T-cell (primary cell): ENCODE measurements at regions not wholly inside any gene's neighbourhood (a gene's known extent, or its start where the extent isn't known, plus 50 kb on each side); places are given as distances from the start of the nearest gene placed in this dataset.
"Not testable (repeated sequence)": the region's sequence is repeated elsewhere in the genome, so short reads cannot be mapped to it uniquely, and the experiment has no call there.

Source experiments
- ATAC-seq, 4 experiments: fragments of 200-7000 bp in 3 of 4; fragments of 150-1000 bp in 1 of 4; cut with Tn5 transposase; replicated peaks in 1 of 4; 1 replicate in 3 of 4; 2 replicates in 1 of 4; pipeline ENCODE4 v1.10.0; 2021; ENCODE audit warnings: moderate library complexity in 3 of 4, mild to moderate bottlenecking in 2 of 4, moderate number of reproducible peaks in 1 of 4
- CTCF ChIA-PET, 2 donors: fragments of 300-600 bp; sonication (Branson Sonifier 250); formaldehyde crosslinking; loops; one replicate each; lab custom pipeline; 2022; ENCODE audit warnings: antibody characterized with exemption in 2 of 2; lab: Charles Lee
- POLR2A ChIA-PET, 2 donors: fragments of 300-600 bp; sonication (Branson Sonifier 250); formaldehyde crosslinking; loops; one replicate each; lab custom pipeline; 2022; ENCODE audit warnings: antibody characterized with exemption in 2 of 2; lab: Charles Lee
- DNase-seq, 35 experiments: peaks; one replicate each; pipeline versions ENCODE4 v3.0.0 to v3.0.0-alpha.2; 2013 to 2023
- H3K27ac ChIP-seq: one replicate; pipeline ENCODE4 v1.5.1; 2013; ENCODE audit warnings: low read length
- H3K27me3 ChIP-seq, 2 experiments: replicated peaks in 1 of 2; 1 replicate in 1 of 2; 2 replicates in 1 of 2; pipeline versions ENCODE4 v1.6.1 to v1.7.0; 2013; ENCODE audit warnings: low read length in 1 of 2, mixed read lengths in 1 of 2; ENCODE audit not compliant: control insufficient read depth in 2 of 2, insufficient read depth in 2 of 2; ENCODE audit errors: extremely low read depth in 1 of 2
- H3K36me3 ChIP-seq, 2 donors: 1 replicate in 1 of 2; 2 replicates in 1 of 2; pipeline versions ENCODE4 v1.6.1 to v1.7.0; 2013; ENCODE audit warnings: low read length in 1 of 2; ENCODE audit not compliant: control insufficient read depth in 2 of 2, insufficient read depth in 1 of 2; ENCODE audit errors: extremely low read depth in 1 of 2
- H3K4me1 ChIP-seq, 2 experiments: 1 replicate in 1 of 2; 2 replicates in 1 of 2; pipeline versions ENCODE4 v1.6.1 to v1.7.0; 2013; ENCODE audit warnings: low read length in 2 of 2, mixed read lengths in 1 of 2; ENCODE audit not compliant: insufficient read depth in 2 of 2, control insufficient read depth in 1 of 2; ENCODE audit errors: extremely low read depth in 1 of 2
- H3K4me3 ChIP-seq, 2 donors: 1 replicate in 1 of 2; 2 replicates in 1 of 2; pipeline versions ENCODE4 v1.5.1 to v1.7.0; 2013; ENCODE audit warnings: mild to moderate bottlenecking in 2 of 2, low read length in 1 of 2, moderate library complexity in 1 of 2; ENCODE audit not compliant: control insufficient read depth in 1 of 2; ENCODE audit errors: extremely low read depth in 1 of 2
- H3K9me3 ChIP-seq: 2 replicates; pipeline ENCODE4 v1.7.0; 2013
- H3K27ac Mint-ChIP-seq, 2 donors: one replicate each; pipeline ENCODE4 v1.8.0; 2020 to 2021; ENCODE audit warnings: mild to moderate bottlenecking in 2 of 2, mixed read lengths in 2 of 2
- H3K27me3 Mint-ChIP-seq, 2 donors: one replicate each; pipeline ENCODE4 v1.8.0; 2021 to 2022; ENCODE audit warnings: mixed read lengths in 2 of 2
- H3K36me3 Mint-ChIP-seq: one replicate; pipeline ENCODE4 v1.8.0; 2021; ENCODE audit warnings: mixed read lengths
- H3K4me1 Mint-ChIP-seq, 3 donors: one replicate each; pipeline ENCODE4 v1.8.0; 2020 to 2022; ENCODE audit warnings: mixed read lengths in 3 of 3, mild to moderate bottlenecking in 1 of 3
- H3K4me3 Mint-ChIP-seq, 3 donors: one replicate each; pipeline ENCODE4 v1.8.0; 2020 to 2022; ENCODE audit warnings: mild to moderate bottlenecking in 3 of 3, mixed read lengths in 3 of 3, moderate library complexity in 3 of 3
- H3K9me3 Mint-ChIP-seq, 3 donors: one replicate each; pipeline ENCODE4 v1.8.0; 2020 to 2022; ENCODE audit warnings: mixed read lengths in 3 of 3
- WGBS: methylation state at CpG from one replicate; pipeline ENCODE4 v1.1.5; 2013; ENCODE audit warnings: missing lambda C conversion rate; ENCODE audit not compliant: insufficient coverage; 5-methylcytosine and 5-hydroxymethylcytosine counted together

DNA sequence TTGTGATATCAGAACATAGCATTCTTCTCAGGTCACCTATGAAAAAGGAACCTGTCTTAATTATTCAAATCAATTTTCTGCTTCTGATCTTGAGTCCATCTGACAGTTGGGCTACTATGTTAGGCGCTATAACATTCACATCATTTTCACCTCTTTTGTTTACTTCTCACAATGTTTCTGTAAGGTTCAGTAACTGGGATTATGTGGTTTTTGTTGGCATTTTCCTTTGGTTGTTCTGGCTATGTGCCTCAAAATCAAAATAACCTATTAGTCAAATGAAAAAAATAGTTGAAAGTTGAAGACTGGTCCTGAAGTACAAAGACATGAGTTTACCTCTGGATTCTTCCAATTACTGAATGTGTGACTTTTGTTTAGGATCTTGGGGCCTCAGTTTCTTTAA, 221.3 kb upstream of the SMIM30 start:
- peaks cover 0 to under 1% (median 0%) of the 10 kb centered on the region in 3 donors for H3K9me3 Mint-ChIP-seq
- POLR2A ChIA-PET, result no interaction called here

DNA sequence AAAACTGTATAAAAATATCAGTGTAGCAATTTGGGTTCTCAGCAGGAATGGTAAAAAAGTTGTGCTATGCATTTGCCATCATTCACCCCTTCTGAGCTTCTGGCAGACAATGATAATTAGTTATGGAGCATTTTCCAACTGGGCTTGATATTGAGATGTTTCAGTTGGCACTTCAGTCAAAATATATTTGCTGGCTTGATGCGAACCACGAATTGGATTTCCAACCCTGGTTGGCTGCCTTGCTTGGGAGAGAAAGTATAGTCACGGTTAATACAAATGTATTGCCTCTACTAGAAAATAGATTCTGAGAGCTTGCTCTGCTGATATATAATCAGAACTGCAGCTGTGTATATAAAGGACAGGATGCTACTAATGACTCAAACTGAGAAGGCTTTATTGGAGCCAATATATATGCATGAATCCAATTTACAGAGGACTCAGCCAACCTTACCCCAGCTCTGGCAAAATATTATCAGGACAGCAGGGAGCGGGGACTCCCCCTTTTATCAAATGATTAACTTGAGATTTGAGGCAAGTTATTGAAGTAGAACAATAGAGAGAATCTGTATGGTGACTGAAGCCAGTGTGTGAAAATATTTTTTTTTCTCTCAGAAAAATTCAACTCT, 219.8 kb upstream of the SMIM30 start:
- Histone ChIP-seq H3K27ac (no peak overlapping the region), H3K4me3 (no peak overlapping the region), H3K36me3 (no peaks in the 10 kb centered on the region), H3K9me3 (no peaks in the 10 kb centered on the region), H3K4me1 (no peaks in the 10 kb centered on the region), H3K27me3 (no peaks in the 10 kb centered on the region)
- ChIA-PET POLR2A (no interaction called here), CTCF (no interaction called here)
- ATAC-seq (no peak), DNase-seq (no peak)
- WGBS, result 100% methylated on average over 1 of the region's 4 CpGs
- Mint-ChIP-seq H3K4me1 (no peaks in the 10 kb centered on the region), H3K9me3 (peaks cover 0 to 3% (median 1%) of the 10 kb centered on the region in 3 donors), H3K36me3 (no peaks in the 10 kb centered on the region), H3K27me3 (no peaks in the 10 kb centered on the region), H3K27ac (no peak overlapping the region), H3K4me3 (no peak overlapping the region)

More for the DNA sequence above, 221.3 kb upstream of the SMIM30 start:
- no peaks in the 10 kb centered on the region for H3K4me1 Mint-ChIP-seq
- H3K9me3 ChIP-seq, result no peaks in the 10 kb centered on the region
- no peak overlapping the region for H3K4me3 ChIP-seq
- no peaks in the 10 kb centered on the region for H3K27me3 Mint-ChIP-seq
- no peak overlapping the region for H3K27ac Mint-ChIP-seq
- no peaks in the 10 kb centered on the region for H3K4me1 ChIP-seq
- no peak for ATAC-seq
- no peak for DNase-seq
- WGBS, result no CpG with 5 or more reads among the region's 1 CpG
- CTCF ChIA-PET, result no interaction called here
- no peaks in the 10 kb centered on the region for H3K36me3 ChIP-seq
- no peak overlapping the region for H3K4me3 Mint-ChIP-seq
- H3K36me3 Mint-ChIP-seq, result no peaks in the 10 kb centered on the region
- H3K27me3 ChIP-seq, result no peaks in the 10 kb centered on the region
- H3K27ac ChIP-seq, result no peak overlapping the region

DNA sequence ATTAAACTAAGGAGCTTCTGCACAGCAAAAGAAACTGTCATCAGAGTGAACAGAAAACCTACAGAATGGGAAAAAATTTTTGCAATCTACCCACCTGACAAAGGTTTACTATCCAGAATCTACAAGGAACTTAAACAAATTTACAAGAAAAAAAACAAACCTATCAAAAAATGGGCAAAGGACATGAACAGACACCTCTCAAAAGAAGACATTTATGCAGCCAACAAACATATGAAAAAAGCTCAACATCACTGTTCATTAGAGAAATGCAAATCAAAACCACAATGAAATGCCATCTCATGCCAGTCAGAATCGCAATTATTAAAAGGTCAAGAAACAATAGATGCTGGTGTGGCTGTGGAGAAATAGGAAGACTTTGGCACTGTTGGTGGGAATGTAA, 218.5 kb upstream of the SMIM30 start:
- H3K27me3 ChIP-seq, DNase-seq, H3K9me3 Mint-ChIP-seq, ATAC-seq, H3K4me1 Mint-ChIP-seq, H3K27ac Mint-ChIP-seq, H3K4me3 Mint-ChIP-seq, POLR2A ChIA-PET, H3K27ac ChIP-seq, H3K36me3 Mint-ChIP-seq, H3K4me1 ChIP-seq, H3K27me3 Mint-ChIP-seq, H3K4me3 ChIP-seq, CTCF ChIA-PET, H3K9me3 ChIP-seq, H3K36me3 ChIP-seq: not testable (repeated sequence)
- WGBS, result no CpG with 5 or more reads among the region's 1 CpG

DNA sequence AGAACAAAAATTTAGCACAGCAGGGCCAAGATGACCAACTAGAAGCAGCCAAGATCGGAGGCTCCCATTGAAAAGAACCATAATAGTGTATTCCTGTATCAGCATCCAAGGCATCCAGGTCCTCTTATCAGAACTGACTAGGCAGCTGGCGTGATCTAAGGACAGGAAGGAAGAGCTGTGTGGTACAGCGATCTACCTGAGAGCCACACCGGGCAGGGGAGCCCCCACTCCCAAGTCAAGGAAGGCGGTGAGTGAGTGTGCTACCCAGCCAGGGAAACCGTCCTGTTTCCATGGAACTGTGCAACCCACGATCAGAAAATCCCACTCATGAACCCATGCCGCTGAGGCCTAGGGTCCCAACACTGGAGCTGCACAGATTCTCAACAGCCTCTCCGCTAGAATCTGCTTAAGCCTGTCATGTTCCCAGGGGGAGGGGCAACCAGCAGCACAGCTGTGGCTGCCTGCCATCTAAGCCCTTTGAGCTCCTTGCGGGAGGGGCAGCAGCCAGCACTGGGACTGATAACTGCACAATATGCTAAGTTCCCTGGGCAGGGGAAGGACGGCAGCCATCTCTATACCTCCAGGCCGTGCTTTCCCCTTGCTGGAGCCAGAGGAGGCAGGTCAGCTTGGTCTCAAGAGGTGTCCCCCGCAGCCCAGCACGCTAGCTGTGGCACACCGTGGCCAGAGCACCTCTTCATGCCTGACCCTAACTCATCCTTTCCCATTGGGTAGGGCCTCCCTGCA, 213.0 kb upstream of the SMIM30 start:
- ATAC-seq (no peak), DNase-seq (no peak)
- no peaks in the 10 kb centered on the region for H3K27me3 Mint-ChIP-seq
- H3K9me3 ChIP-seq, result no peaks in the 10 kb centered on the region
- no peaks in the 10 kb centered on the region for H3K4me1 ChIP-seq
- no peak overlapping the region for H3K4me3 Mint-ChIP-seq
- H3K27ac Mint-ChIP-seq, result no peak overlapping the region
- H3K9me3 Mint-ChIP-seq, result peaks cover 1 to 9% (median 4%) of the 10 kb centered on the region in 3 donors
- no peaks in the 10 kb centered on the region for H3K36me3 Mint-ChIP-seq
- POLR2A ChIA-PET, result no interaction called here
- WGBS, result 61% methylated on average over 10 of the region's 15 CpGs
- H3K27me3 ChIP-seq, result peaks cover 0 to 5% of the 10 kb centered on the region in 2 experiments
- H3K27ac ChIP-seq, result no peak overlapping the region
- H3K4me1 Mint-ChIP-seq, result no peaks in the 10 kb centered on the region
- H3K4me3 ChIP-seq, result no peak overlapping the region
- CTCF ChIA-PET, result no interaction called here
- H3K36me3 ChIP-seq, result no peaks in the 10 kb centered on the region

DNA sequence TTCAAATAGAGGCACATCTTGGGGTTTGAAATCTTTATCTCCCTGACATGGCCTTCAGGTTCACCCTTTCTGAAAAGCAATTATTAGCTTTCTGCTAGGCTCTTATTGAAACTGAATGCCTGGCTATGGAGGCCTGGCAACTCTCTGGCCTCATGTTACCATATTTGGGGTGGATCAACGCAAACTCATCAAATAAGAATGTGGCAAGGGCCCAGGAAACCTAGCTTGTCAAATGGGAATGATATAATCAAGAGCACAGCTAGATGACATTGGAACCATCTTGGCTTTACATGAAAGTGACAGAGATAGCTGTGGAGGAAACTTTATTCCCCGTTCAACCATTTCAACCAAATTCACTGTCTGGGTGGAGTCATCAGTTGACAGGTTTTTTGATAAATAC, 202.8 kb upstream of the SMIM30 start:
- H3K27me3 ChIP-seq, result no peaks in the 10 kb centered on the region
- Mint-ChIP-seq H3K36me3 (no peaks in the 10 kb centered on the region), H3K4me1 (no peaks in the 10 kb centered on the region), H3K27me3 (no peaks in the 10 kb centered on the region), H3K9me3 (peaks cover 0 to 3% (median 0%) of the 10 kb centered on the region in 3 donors), H3K4me3 (no peak overlapping the region), H3K27ac (no peak overlapping the region)
- CTCF ChIA-PET, result no interaction called here
- no peak for ATAC-seq
- POLR2A ChIA-PET, result no interaction called here
- H3K4me3 ChIP-seq, result no peak overlapping the region
- DNase-seq, result no peak
- no peaks in the 10 kb centered on the region for H3K36me3 ChIP-seq
- no peaks in the 10 kb centered on the region for H3K9me3 ChIP-seq
- H3K27ac ChIP-seq, result no peak overlapping the region
- H3K4me1 ChIP-seq, result no peaks in the 10 kb centered on the region
- no CpG with 5 or more reads among the region's 2 CpGs for whole genome bisulfite sequencing

DNA sequence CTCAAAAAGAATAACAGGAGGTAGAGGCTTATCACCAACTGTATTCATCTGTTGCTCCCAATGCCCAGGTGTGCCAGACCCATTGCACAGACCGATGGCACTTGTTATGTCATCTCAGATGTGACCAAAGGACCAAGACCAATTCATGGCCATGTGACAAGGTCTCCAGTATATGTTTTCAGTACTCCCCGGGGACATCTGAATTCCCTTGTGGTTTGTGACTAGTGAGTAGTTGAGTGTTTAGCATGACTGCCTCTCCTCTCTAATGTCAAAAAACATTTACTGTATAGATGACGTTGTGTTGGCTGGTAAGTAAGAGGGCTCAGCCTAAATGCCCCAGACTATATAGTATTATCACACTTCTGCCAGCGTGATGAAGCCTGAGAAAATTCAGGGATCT, 202.1 kb upstream of the SMIM30 start:
- H3K36me3 ChIP-seq, result no peaks in the 10 kb centered on the region
- DNase-seq (no peak), ATAC-seq (no peak)
- H3K4me1 Mint-ChIP-seq, result no peaks in the 10 kb centered on the region
- peaks cover 0 to 3% (median 0%) of the 10 kb centered on the region in 3 donors for H3K9me3 Mint-ChIP-seq
- H3K9me3 ChIP-seq, result no peaks in the 10 kb centered on the region
- no peak overlapping the region for H3K4me3 ChIP-seq
- no peaks in the 10 kb centered on the region for H3K27me3 Mint-ChIP-seq
- no peaks in the 10 kb centered on the region for H3K27me3 ChIP-seq
- no peaks in the 10 kb centered on the region for H3K36me3 Mint-ChIP-seq
- 78% methylated on average over 1 of the region's 4 CpGs for WGBS
- no peak overlapping the region for H3K27ac ChIP-seq
- H3K4me3 Mint-ChIP-seq, result no peak overlapping the region
- CTCF ChIA-PET, result no interaction called here
- H3K27ac Mint-ChIP-seq, result no peak overlapping the region
- POLR2A ChIA-PET, result no interaction called here
- H3K4me1 ChIP-seq, result no peaks in the 10 kb centered on the region
